WTC11 (cell line): ENCODE measurements at regions not wholly inside any gene's neighbourhood (a gene's known extent, or its start where the extent isn't known, plus 50 kb on each side); places are given as distances from the start of the nearest gene placed in this dataset.

Experiments used
- ATAC-seq: fragments of 200-7000 bp; cut with Tn5 transposase; 2 replicates; pipeline ENCODE4 v1.10.0; 2021; ENCODE audit warnings: mild to moderate bottlenecking, moderate library complexity
- CTCF ChIA-PET: fragments of 300-600 bp; sonication (Branson Sonifier 250); formaldehyde crosslinking; loops from one replicate; lab custom pipeline; 2021; ENCODE audit warnings: antibody characterized with exemption; lab: Charles Lee
- POLR2A ChIA-PET: fragments of 350-600 bp; sonication (Branson Sonifier 250); formaldehyde crosslinking; loops from one replicate; lab custom pipeline; 2021; ENCODE audit warnings: antibody characterized with exemption; lab: Charles Lee
- DNase-seq: peaks from one replicate; pipeline ENCODE4 v3.0.0; 2021; ENCODE audit warnings: low spot score
- H3K27ac Mint-ChIP-seq: 2 replicates; pipeline ENCODE4 v1.8.0; 2021; ENCODE audit warnings: mixed read lengths
- H3K27me3 Mint-ChIP-seq: 2 replicates; pipeline ENCODE4 v1.8.0; 2021; ENCODE audit warnings: low read depth, mild to moderate bottlenecking, moderate library complexity, mixed read lengths
- H3K36me3 Mint-ChIP-seq: 2 replicates; pipeline ENCODE4 v1.8.0; 2021; ENCODE audit warnings: mixed read lengths
- H3K4me1 Mint-ChIP-seq: 2 replicates; pipeline ENCODE4 v1.8.0; 2022; ENCODE audit warnings: mixed read lengths
- H3K4me3 Mint-ChIP-seq: 2 replicates; pipeline ENCODE4 v1.8.0; 2021; ENCODE audit warnings: mild to moderate bottlenecking, moderate library complexity, mixed read lengths
- H3K9me3 Mint-ChIP-seq: 2 replicates; pipeline ENCODE4 v1.8.0; 2021; ENCODE audit warnings: mixed read lengths
- ARID4B ChIP-seq: sonication (generic); formaldehyde crosslinking; IDR thresholded peaks from 2 replicates; pipeline ENCODE4 v1.8.0; 2023; ENCODE audit warnings: missing genetic modification reagents, mild to moderate bottlenecking, borderline replicate concordance
- ATF3 ChIP-seq: sonication (generic); formaldehyde crosslinking; conservative IDR thresholded peaks from 2 replicates; pipeline ENCODE4 v1.8.1; 2022; ENCODE audit warnings: mild to moderate bottlenecking, missing genetic modification reagents
- CREB1 ChIP-seq: sonication (generic); formaldehyde crosslinking; IDR thresholded peaks from 2 replicates; pipeline ENCODE4 v1.8.0; 2023; ENCODE audit warnings: mild to moderate bottlenecking, missing genetic modification reagents
- CREM ChIP-seq: sonication (generic); formaldehyde crosslinking; IDR thresholded peaks from 2 replicates; pipeline ENCODE4 v1.8.1; 2022; ENCODE audit warnings: mild to moderate bottlenecking, missing genetic modification reagents, moderate library complexity
- CTCF ChIP-seq: fragments of 200-600 bp; IDR thresholded peaks from 2 replicates; pipeline ENCODE4 v1.8.0; 2022; ENCODE audit warnings: antibody characterized with exemption
- FOXJ3 ChIP-seq: sonication (generic); formaldehyde crosslinking; IDR thresholded peaks from 2 replicates; pipeline ENCODE4 v1.9.0; 2021; ENCODE audit warnings: missing genetic modification reagents, mild to moderate bottlenecking, borderline replicate concordance
- GRHL2 ChIP-seq: fragments of 250-450 bp; sonication (Bioruptor Pico); IDR thresholded peaks from 2 replicates; pipeline ENCODE4 v1.8.0; 2022; ENCODE audit warnings: mild to moderate bottlenecking, moderate library complexity; ENCODE audit not compliant: insufficient replicate concordance, severe bottlenecking
- GTF2I ChIP-seq: fragments of 250-450 bp; sonication (Bioruptor Pico); conservative IDR thresholded peaks from 2 replicates; pipeline ENCODE4 v1.4.0; 2021; ENCODE audit warnings: mild to moderate bottlenecking
- KAT7 ChIP-seq: sonication (generic); formaldehyde crosslinking; IDR thresholded peaks from 2 replicates; pipeline ENCODE4 v1.8.1; 2023; ENCODE audit warnings: missing genetic modification reagents, mild to moderate bottlenecking, borderline replicate concordance
- SMAD3 ChIP-seq: sonication (generic); formaldehyde crosslinking; IDR thresholded peaks from 2 replicates; pipeline ENCODE4 v1.8.0; 2022; ENCODE audit warnings: missing genetic modification reagents, mild to moderate bottlenecking, borderline replicate concordance
- SP1 ChIP-seq: sonication (generic); formaldehyde crosslinking; conservative IDR thresholded peaks from 2 replicates; pipeline ENCODE4 v1.8.1; 2022; ENCODE audit warnings: missing genetic modification reagents
- TEAD4 ChIP-seq: sonication (generic); formaldehyde crosslinking; IDR thresholded peaks from 2 replicates; pipeline ENCODE4 v1.8.0; 2022; ENCODE audit warnings: mild to moderate bottlenecking, missing genetic modification reagents
- TP53 ChIP-seq: sonication (generic); formaldehyde crosslinking; IDR thresholded peaks from 2 replicates; pipeline ENCODE4 v1.8.1; 2023; ENCODE audit warnings: mild to moderate bottlenecking, missing genetic modification reagents
- ZNF396 ChIP-seq: fragments of 250-450 bp; sonication (Bioruptor Pico); IDR thresholded peaks from 2 replicates; pipeline ENCODE4 v1.8.0; 2021; ENCODE audit warnings: mild to moderate bottlenecking, moderate library complexity, borderline replicate concordance
- TF ChIP-seq, protein P1 (sequence below): sonication (generic); formaldehyde crosslinking; IDR thresholded peaks from 2 replicates; pipeline ENCODE4 v1.8.1; 2023; ENCODE audit warnings: mild to moderate bottlenecking, moderate library complexity, missing genetic modification reagents
- TF ChIP-seq, protein P2 (sequence below): fragments of 250-450 bp; sonication (Bioruptor Pico); conservative IDR thresholded peaks from 2 replicates; pipeline ENCODE4 v1.9.0; 2021; ENCODE audit warnings: mild to moderate bottlenecking
- TF ChIP-seq, protein P3 (sequence below): sonication (generic); formaldehyde crosslinking; IDR thresholded peaks from 2 replicates; pipeline ENCODE4 v1.8.0; 2022; ENCODE audit warnings: mild to moderate bottlenecking, missing genetic modification reagents
- TF ChIP-seq, protein P4 (sequence below): sonication (generic); formaldehyde crosslinking; IDR thresholded peaks from 2 replicates; pipeline ENCODE4 v1.8.1; 2022; ENCODE audit warnings: mild to moderate bottlenecking, missing genetic modification reagents, moderate library complexity, borderline replicate concordance

DNA sequence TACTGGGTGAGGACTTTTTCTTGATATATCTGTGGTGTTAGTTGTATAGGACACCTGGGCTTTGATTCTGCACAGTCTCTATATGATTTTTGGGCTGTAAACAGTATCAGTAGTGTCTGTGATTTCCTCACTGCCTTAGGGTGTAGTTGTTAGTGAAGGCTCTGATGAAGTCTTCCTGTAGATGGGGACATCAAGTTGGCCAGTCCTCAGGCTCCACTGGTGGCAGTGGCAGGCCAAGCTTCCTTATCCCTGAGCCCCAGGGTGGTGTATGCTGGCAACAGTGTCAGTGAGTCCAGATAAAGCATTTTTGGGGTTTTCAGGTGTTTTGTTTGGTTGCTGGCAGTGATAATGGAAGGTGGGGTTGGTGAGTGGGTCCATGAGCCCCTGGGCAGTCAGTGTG is 961.4 kb downstream of the DSC3 start:
- peak; percentile 58 for ATAC-seq
- ChIA-PET CTCF (no interaction called here), POLR2A (no interaction called here)
- DNase-seq: no peak
- Mint-ChIP-seq H3K9me3 (peaks cover 20% of the 10 kb centered on the region), H3K27ac (no peak overlapping the region), H3K27me3 (no peaks in the 10 kb centered on the region), H3K4me3 (no peak overlapping the region), H3K36me3 (no peaks in the 10 kb centered on the region), H3K4me1 (no peaks in the 10 kb centered on the region)
- TF ChIP-seq ATF3 (CRISPR knock-in tag) (no peak), TEAD4 (CRISPR knock-in tag) (no peak), TP53 (CRISPR knock-in tag) (no peak), ZNF396 (CRISPR knock-in tag) (no peak), CREM (no peak)
- TF ChIP-seq, protein P1, sequence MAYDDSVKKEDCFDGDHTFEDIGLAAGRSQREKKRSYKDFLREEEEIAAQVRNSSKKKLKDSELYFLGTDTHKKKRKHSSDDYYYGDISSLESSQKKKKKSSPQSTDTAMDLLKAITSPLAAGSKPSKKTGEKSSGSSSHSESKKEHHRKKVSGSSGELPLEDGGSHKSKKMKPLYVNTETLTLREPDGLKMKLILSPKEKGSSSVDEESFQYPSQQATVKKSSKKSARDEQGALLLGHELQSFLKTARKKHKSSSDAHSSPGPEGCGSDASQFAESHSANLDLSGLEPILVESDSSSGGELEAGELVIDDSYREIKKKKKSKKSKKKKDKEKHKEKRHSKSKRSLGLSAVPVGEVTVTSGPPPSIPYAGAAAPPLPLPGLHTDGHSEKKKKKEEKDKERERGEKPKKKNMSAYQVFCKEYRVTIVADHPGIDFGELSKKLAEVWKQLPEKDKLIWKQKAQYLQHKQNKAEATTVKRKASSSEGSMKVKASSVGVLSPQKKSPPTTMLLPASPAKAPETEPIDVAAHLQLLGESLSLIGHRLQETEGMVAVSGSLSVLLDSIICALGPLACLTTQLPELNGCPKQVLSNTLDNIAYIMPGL (CRISPR knock-in tag): no peak
- TF ChIP-seq, protein P2, sequence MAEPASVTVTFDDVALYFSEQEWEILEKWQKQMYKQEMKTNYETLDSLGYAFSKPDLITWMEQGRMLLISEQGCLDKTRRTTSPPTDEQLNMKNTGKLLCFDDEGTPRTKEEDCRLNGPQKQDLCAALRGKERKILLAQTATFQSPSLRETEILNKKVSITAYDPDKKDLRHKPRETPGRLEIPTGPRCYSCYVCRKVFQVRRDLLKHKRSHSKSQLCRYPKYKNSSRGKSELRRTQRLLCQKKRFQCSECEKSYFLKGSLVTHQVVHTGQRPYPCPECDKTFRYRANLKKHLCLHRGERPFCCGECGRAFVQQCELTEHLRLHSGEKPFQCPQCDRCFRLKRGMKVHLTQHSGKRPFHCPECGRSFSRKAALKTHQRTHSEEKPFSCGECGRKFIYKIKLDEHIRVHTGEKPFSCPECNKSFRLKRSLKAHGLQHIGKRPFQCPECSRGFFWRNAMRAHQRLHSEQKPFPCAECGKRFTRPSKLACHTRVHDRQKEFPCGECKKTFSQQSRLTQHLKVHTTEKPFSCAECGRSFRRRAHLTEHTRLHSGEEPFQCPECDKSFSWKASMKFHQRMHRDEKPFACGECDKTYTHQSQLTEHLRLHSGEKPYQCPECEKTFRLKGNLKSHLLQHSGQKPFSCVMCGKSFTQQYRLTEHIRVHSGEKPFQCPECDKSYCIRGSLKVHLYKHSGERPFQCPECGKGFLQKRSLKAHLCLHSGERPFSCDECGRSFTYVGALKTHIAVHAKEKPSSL (CRISPR knock-in tag): no peak

DNA sequence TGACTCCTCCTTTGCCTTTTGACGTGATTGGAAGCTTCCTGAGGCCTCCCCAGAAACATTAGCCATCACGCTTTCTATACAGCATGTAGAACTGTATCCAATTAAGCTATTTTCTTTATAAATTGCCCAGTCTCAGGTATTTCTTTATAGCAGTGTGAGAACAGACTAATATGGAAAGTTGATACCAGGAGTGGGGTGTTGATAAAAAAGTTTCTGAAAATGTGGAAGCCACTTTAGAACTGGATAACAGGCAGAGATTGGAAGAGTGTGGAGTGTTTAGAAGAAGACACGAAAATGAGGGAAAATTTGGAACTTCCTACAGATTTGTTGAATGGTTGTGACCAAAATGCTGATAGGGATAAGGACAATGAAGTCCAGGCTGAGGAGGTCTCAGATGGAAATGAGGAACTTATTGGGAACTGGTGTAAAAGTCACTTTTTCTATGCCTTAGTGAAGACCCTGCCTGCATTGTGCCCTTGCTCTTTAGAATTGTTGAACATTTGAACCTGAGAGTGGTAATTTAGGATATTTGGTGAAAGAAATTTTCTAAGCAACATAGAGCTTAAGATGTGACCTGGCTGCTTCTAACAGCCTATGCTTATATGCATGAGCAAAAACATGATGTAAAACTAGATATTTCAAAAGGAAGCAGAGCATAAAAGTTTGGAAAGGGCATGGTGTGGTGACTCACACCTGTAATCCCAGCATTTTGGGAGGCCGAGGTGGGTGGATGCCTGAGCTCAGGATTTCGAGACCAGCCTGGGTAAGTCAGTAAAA is 969.7 kb downstream of the DSC3 start:
- POLR2A ChIA-PET: no interaction called here
- Mint-ChIP-seq H3K27ac (no peak overlapping the region), H3K36me3 (peaks cover 19% of the 10 kb centered on the region), H3K27me3 (no peaks in the 10 kb centered on the region; the same call in 1 of the 2 replicates), H3K9me3 (peaks cover 35% of the 10 kb centered on the region), H3K4me3 (no peak overlapping the region)
- ATAC-seq (no peak), DNase-seq (no peak)
- TF ChIP-seq GRHL2 (CRISPR knock-in tag): no peak
- no peak for TF ChIP-seq FOXJ3 (CRISPR knock-in tag)
- no peak for TF ChIP-seq CTCF
- TF ChIP-seq SMAD3 (CRISPR knock-in tag): no peak
- no peak for TF ChIP-seq SP1 (CRISPR knock-in tag)
- TF ChIP-seq, protein P3, sequence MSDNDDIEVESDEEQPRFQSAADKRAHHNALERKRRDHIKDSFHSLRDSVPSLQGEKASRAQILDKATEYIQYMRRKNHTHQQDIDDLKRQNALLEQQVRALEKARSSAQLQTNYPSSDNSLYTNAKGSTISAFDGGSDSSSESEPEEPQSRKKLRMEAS: no peak
- no peak for TF ChIP-seq CREB1 (CRISPR knock-in tag)
- TF ChIP-seq, protein P4, sequence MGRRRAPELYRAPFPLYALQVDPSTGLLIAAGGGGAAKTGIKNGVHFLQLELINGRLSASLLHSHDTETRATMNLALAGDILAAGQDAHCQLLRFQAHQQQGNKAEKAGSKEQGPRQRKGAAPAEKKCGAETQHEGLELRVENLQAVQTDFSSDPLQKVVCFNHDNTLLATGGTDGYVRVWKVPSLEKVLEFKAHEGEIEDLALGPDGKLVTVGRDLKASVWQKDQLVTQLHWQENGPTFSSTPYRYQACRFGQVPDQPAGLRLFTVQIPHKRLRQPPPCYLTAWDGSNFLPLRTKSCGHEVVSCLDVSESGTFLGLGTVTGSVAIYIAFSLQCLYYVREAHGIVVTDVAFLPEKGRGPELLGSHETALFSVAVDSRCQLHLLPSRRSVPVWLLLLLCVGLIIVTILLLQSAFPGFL (CRISPR knock-in tag): no peak
- TF ChIP-seq KAT7 (CRISPR knock-in tag): no peak
- no peak for TF ChIP-seq ARID4B (CRISPR knock-in tag)
- TF ChIP-seq GTF2I (CRISPR knock-in tag): no peak
- TF ChIP-seq, all 79 proteins: peak for 0
- CTCF ChIA-PET: no interaction called here
- no peaks in the 10 kb centered on the region for H3K4me1 Mint-ChIP-seq
